22Rv1 (cell line): ENCODE measurements at regions not wholly inside any gene's neighbourhood (a gene's known extent, or its start where the extent isn't known, plus 50 kb on each side); places are given as distances from the start of the nearest gene placed in this dataset.

Experiments used
- CTCF ChIP-seq: fragments of 450-650 bp; IDR thresholded peaks from 2 replicates; pipeline ENCODE4 v1.5.1; 2017; ENCODE audit warnings: mild to moderate bottlenecking
- ZFX ChIP-seq: fragments of 450-650 bp; IDR thresholded peaks from 2 replicates; pipeline ENCODE4 v1.6.1; 2017; ENCODE audit warnings: antibody characterized with exemption, borderline replicate concordance

DNA sequence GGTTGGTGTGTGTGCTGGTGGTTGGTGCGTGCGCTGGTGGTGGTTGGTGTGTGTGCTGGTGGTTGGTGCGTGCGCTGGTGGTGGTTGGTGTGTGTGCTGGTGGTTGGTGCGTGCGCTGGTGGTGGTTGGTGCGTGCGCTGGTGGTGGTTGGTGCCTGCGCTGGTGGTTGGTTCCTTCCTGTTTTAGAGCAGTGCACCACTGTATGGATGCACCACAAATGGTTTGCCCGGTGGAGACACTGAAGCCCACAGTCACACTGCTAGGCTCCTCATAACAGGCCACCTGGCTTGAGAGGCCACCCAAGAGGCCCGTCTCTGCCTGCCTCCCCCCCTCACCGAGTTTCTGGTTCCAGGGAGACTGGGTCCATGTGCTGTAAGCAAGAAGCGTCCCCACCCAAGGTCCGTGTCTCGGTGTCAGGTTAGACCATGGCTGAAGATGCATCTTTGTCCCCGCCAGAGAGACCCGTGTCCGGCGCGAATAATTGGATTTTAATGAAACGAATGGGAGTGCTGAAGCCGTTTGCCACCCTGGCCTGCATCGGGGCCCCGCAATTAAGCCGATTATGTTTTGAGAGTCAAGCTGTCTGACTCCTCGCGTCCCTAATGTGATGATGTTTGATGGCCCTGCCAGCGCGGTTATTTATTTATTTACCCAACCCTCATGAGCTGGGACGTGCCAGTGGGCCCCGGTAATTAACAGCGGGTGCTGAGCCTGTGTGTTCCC is 161.3 kb upstream of the GSE1 start:
- TF ChIP-seq CTCF (no peak), ZFX (no peak)
